ENCODE measurements at regions not wholly inside any gene's neighbourhood (a gene's known extent, or its start where the extent isn't known, plus 50 kb on each side); places are given as distances from the start of the nearest gene placed in this dataset.
A peak's percentile ranks its signal among the peaks of the same experiment; 100 is the strongest.

DNA sequence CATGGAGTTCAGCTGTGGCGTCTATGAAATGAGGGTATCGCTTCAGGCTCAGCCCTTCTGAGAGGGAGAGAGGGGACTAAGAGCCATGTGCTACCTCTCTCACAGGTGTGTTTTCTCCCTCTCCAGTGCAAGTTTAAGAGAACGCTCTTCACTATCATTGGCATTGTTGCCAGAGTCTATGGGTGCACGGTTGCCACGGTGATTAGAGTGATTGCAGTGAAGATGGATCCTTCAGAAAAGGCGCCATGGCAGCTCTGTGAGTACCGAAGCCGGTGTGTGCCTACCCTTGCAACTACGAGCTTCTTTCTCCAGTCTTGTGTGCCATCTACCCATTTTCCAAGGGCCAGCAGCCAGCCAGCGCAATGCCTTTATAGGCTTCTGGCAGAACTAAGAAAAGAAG lies 290.5 kb downstream of the OMA1 start:
- Histone ChIP-seq H3K9me3 (ENCODE audit: control insufficient read depth, low read length) (no peaks in the 10 kb centered on the region), H3K36me3 (ENCODE audit: control insufficient read depth, insufficient read depth, low read length) (no peaks in the 10 kb centered on the region), H3K27ac (ENCODE audit: low read depth, low read length, severe bottlenecking) (no peak overlapping the region), H3K4me1 (ENCODE audit: control insufficient read depth, insufficient read depth, low read length, poor library complexity, severe bottlenecking) (no peaks in the 10 kb centered on the region), H3K4me3 (ENCODE audit: extremely low read depth, insufficient read depth, low read length, poor library complexity, severe bottlenecking) (no peak overlapping the region)
- WGBS, 2 experiments (ENCODE audit: insufficient coverage in 2 of 2) = 90 to 97% methylated on average over 8 of the region's 10 CpGs

- Histone ChIP-seq H3K27ac (ENCODE audit: low read depth, low read length, severe bottlenecking) (no peak overlapping the region), H3K4me1 (ENCODE audit: control insufficient read depth, insufficient read depth, low read length, poor library complexity, severe bottlenecking) (no peaks in the 10 kb centered on the region), H3K9me3 (ENCODE audit: control insufficient read depth, low read length) (no peaks in the 10 kb centered on the region), H3K36me3 (ENCODE audit: control insufficient read depth, insufficient read depth, low read length) (no peaks in the 10 kb centered on the region), H3K4me3 (ENCODE audit: extremely low read depth, insufficient read depth, low read length, poor library complexity, severe bottlenecking) (no peak overlapping the region)
- WGBS, 2 experiments (ENCODE audit: insufficient coverage in 2 of 2) = 83 to 96% methylated on average over 2 to 3 of the region's 4 CpGs
Observed at GRCh38 chr1:58255192-58255591, 291.3 kb downstream of the OMA1 start.

- H3K4me1 ChIP-seq (ENCODE audit: control insufficient read depth, insufficient read depth, low read length, poor library complexity, severe bottlenecking) = peaks cover 12% of the 10 kb centered on the region
- 76 to 85% methylated on average over 2 of the region's 4 CpGs for WGBS, 2 experiments (ENCODE audit: insufficient coverage in 2 of 2)
- no peaks in the 10 kb centered on the region for H3K9me3 ChIP-seq (ENCODE audit: control insufficient read depth, low read length)
Observed at GRCh38 chr1:58251430-58252073, 295.0 kb downstream of the OMA1 start.

GRCh38 chr1:58250587-58250948 lies 296.0 kb downstream of the OMA1 start:
- H3K36me3 ChIP-seq (ENCODE audit: control insufficient read depth, insufficient read depth, low read length) = no peaks in the 10 kb centered on the region
- 4 to 6% methylated on average over 6 to 9 of the region's 9 CpGs for WGBS, 2 experiments (ENCODE audit: insufficient coverage in 2 of 2)
- no peak overlapping the region for H3K27ac ChIP-seq (ENCODE audit: low read depth, low read length, severe bottlenecking)
- H3K4me1 ChIP-seq (ENCODE audit: control insufficient read depth, insufficient read depth, low read length, poor library complexity, severe bottlenecking) = peaks cover 12% of the 10 kb centered on the region
- no peaks in the 10 kb centered on the region for H3K9me3 ChIP-seq (ENCODE audit: control insufficient read depth, low read length)
- peak overlapping the region; percentile 46 for H3K4me3 ChIP-seq (ENCODE audit: extremely low read depth, insufficient read depth, low read length, poor library complexity, severe bottlenecking)

More at GRCh38 chr1:58251430-58252073, 295.0 kb downstream of the OMA1 start:
- Histone ChIP-seq H3K27ac (ENCODE audit: low read depth, low read length, severe bottlenecking) (no peak overlapping the region), H3K36me3 (ENCODE audit: control insufficient read depth, insufficient read depth, low read length) (no peaks in the 10 kb centered on the region), H3K4me3 (ENCODE audit: extremely low read depth, insufficient read depth, low read length, poor library complexity, severe bottlenecking) (no peak overlapping the region)

GRCh38 chr1:58249737-58250586 lies 296.6 kb downstream of the OMA1 start:
- peak overlapping the region; percentile 46 for H3K4me3 ChIP-seq (ENCODE audit: extremely low read depth, insufficient read depth, low read length, poor library complexity, severe bottlenecking)
- no peaks in the 10 kb centered on the region for H3K9me3 ChIP-seq (ENCODE audit: control insufficient read depth, low read length)
- 0 to 1% methylated on average over 48 to 72 of the region's 81 CpGs for whole genome bisulfite sequencing, 2 experiments (ENCODE audit: insufficient coverage in 2 of 2)
- no peak overlapping the region for H3K27ac ChIP-seq (ENCODE audit: low read depth, low read length, severe bottlenecking)
- H3K4me1 ChIP-seq (ENCODE audit: control insufficient read depth, insufficient read depth, low read length, poor library complexity, severe bottlenecking) = peaks cover 12% of the 10 kb centered on the region
- H3K36me3 ChIP-seq (ENCODE audit: control insufficient read depth, insufficient read depth, low read length) = no peaks in the 10 kb centered on the region

GRCh38 chr1:58249388-58249736 lies 297.2 kb downstream of the OMA1 start:
- no peaks in the 10 kb centered on the region for H3K36me3 ChIP-seq (ENCODE audit: control insufficient read depth, insufficient read depth, low read length)
- no peak overlapping the region for H3K27ac ChIP-seq (ENCODE audit: low read depth, low read length, severe bottlenecking)
- 0 to 2% methylated on average over 11 to 13 of the region's 14 CpGs for WGBS, 2 experiments (ENCODE audit: insufficient coverage in 2 of 2)
- peak overlapping the region; percentile 46 for H3K4me3 ChIP-seq (ENCODE audit: extremely low read depth, insufficient read depth, low read length, poor library complexity, severe bottlenecking)
- peaks cover 12% of the 10 kb centered on the region for H3K4me1 ChIP-seq (ENCODE audit: control insufficient read depth, insufficient read depth, low read length, poor library complexity, severe bottlenecking)
- H3K9me3 ChIP-seq (ENCODE audit: control insufficient read depth, low read length) = no peaks in the 10 kb centered on the region

GRCh38 chr1:58248791-58249190 lies 297.7 kb downstream of the OMA1 start:
- Histone ChIP-seq H3K4me3 (ENCODE audit: extremely low read depth, insufficient read depth, low read length, poor library complexity, severe bottlenecking) (peak overlapping the region; percentile 46), H3K9me3 (ENCODE audit: control insufficient read depth, low read length) (no peaks in the 10 kb centered on the region), H3K4me1 (ENCODE audit: control insufficient read depth, insufficient read depth, low read length, poor library complexity, severe bottlenecking) (peaks cover 12% of the 10 kb centered on the region), H3K36me3 (ENCODE audit: control insufficient read depth, insufficient read depth, low read length) (no peaks in the 10 kb centered on the region), H3K27ac (ENCODE audit: low read depth, low read length, severe bottlenecking) (no peak overlapping the region)
- 1 to 5% methylated on average over 7 to 9 of the region's 11 CpGs for WGBS, 2 experiments (ENCODE audit: insufficient coverage in 2 of 2)

DNA sequence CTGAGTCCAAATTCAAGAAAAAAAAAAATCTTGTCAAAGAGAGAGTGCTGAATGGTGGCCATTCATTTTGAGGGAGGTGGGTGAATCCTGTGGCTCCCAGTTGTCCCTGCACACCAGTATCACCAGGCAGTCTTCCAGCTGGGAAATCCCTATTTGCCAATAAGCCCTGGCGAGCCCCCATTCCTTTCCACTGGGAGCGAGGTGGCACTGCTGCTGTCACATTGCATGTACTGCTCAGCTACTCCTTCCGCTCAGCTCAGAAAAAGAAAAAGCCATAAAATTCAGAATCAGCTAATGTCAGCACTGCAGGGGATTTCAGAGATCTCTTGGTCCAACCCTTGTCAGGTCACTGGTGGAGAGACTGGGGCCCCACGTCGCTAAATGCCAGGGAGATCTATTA lies 298.5 kb downstream of the OMA1 start:
- Histone ChIP-seq H3K9me3 (ENCODE audit: control insufficient read depth, low read length) (no peaks in the 10 kb centered on the region), H3K4me3 (ENCODE audit: extremely low read depth, insufficient read depth, low read length, poor library complexity, severe bottlenecking) (no peak overlapping the region)
- 25 to 41% methylated on average over 2 to 5 of the region's 5 CpGs for WGBS, 2 experiments (ENCODE audit: insufficient coverage in 2 of 2)

GRCh38 chr1:58246549-58246948 lies 300.0 kb downstream of the OMA1 start:
- no peaks in the 10 kb centered on the region for H3K9me3 ChIP-seq (ENCODE audit: control insufficient read depth, low read length)
- 94 to 97% methylated on average over 4 of the region's 4 CpGs for WGBS, 2 experiments (ENCODE audit: insufficient coverage in 2 of 2)
- no peaks in the 10 kb centered on the region for H3K36me3 ChIP-seq (ENCODE audit: control insufficient read depth, insufficient read depth, low read length)
- H3K4me3 ChIP-seq (ENCODE audit: extremely low read depth, insufficient read depth, low read length, poor library complexity, severe bottlenecking) = no peak overlapping the region
- H3K4me1 ChIP-seq (ENCODE audit: control insufficient read depth, insufficient read depth, low read length, poor library complexity, severe bottlenecking) = peaks cover 12% of the 10 kb centered on the region
- no peak overlapping the region for H3K27ac ChIP-seq (ENCODE audit: low read depth, low read length, severe bottlenecking)

More for the DNA sequence above, 298.5 kb downstream of the OMA1 start:
- H3K36me3 ChIP-seq (ENCODE audit: control insufficient read depth, insufficient read depth, low read length) = no peaks in the 10 kb centered on the region
- no peak overlapping the region for H3K27ac ChIP-seq (ENCODE audit: low read depth, low read length, severe bottlenecking)
- peaks cover 12% of the 10 kb centered on the region for H3K4me1 ChIP-seq (ENCODE audit: control insufficient read depth, insufficient read depth, low read length, poor library complexity, severe bottlenecking)

GRCh38 chr1:58244872-58245271 lies 301.7 kb downstream of the OMA1 start:
- WGBS, 2 experiments (ENCODE audit: insufficient coverage in 2 of 2) = 67 to 72% methylated on average over 2 to 3 of the region's 3 CpGs
- H3K4me1 ChIP-seq (ENCODE audit: control insufficient read depth, insufficient read depth, low read length, poor library complexity, severe bottlenecking) = peaks cover 12% of the 10 kb centered on the region
- no peak overlapping the region for H3K27ac ChIP-seq (ENCODE audit: low read depth, low read length, severe bottlenecking)
- no peaks in the 10 kb centered on the region for H3K9me3 ChIP-seq (ENCODE audit: control insufficient read depth, low read length)
- no peak overlapping the region for H3K4me3 ChIP-seq (ENCODE audit: extremely low read depth, insufficient read depth, low read length, poor library complexity, severe bottlenecking)
- H3K36me3 ChIP-seq (ENCODE audit: control insufficient read depth, insufficient read depth, low read length) = no peaks in the 10 kb centered on the region

DNA sequence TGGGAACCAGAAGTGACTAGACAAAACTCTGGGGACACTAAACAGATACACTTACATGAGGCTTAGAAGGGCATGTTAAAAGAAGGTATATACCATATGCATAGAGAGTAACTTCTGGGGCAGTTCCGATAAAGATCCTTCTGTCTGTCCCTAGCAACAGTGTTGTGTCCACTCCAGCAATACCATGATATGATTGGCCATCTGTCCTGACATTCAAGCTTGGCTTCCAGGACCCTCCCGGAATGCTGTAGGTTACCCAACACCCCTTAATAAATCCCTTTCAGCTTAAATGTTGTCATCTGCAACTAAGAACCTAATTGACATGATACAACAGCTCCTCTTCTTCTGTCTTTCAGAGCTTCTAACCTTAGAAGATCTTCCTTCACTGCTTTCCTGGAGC lies 307.7 kb downstream of the OMA1 start:
- Histone ChIP-seq H3K36me3 (ENCODE audit: control insufficient read depth, insufficient read depth, low read length) (no peaks in the 10 kb centered on the region), H3K27ac (ENCODE audit: low read depth, low read length, severe bottlenecking) (no peak overlapping the region), H3K4me1 (ENCODE audit: control insufficient read depth, insufficient read depth, low read length, poor library complexity, severe bottlenecking) (no peaks in the 10 kb centered on the region), H3K9me3 (ENCODE audit: control insufficient read depth, low read length) (no peaks in the 10 kb centered on the region), H3K4me3 (ENCODE audit: extremely low read depth, insufficient read depth, low read length, poor library complexity, severe bottlenecking) (no peak overlapping the region)
- WGBS, 2 experiments (ENCODE audit: insufficient coverage in 2 of 2) = 56 to 76% methylated on average over 2 of the region's 2 CpGs
